H9 (cell line): ENCODE measurements at regions not wholly inside any gene's neighbourhood (a gene's known extent, or its start where the extent isn't known, plus 50 kb on each side); places are given as distances from the start of the nearest gene placed in this dataset.

Source experiments
- DNase-seq: peaks from one replicate; pipeline ENCODE4 v3.0.0-alpha.2; 2017
- H2AFZ ChIP-seq: one replicate; pipeline ENCODE4 v1.6.1; 2013; ENCODE audit warnings: mild to moderate bottlenecking, low read length, control low read depth, moderate library complexity
- H2AK5ac ChIP-seq: 2 replicates; pipeline ENCODE4 v1.6.1; 2013; ENCODE audit warnings: low read length, control low read depth, mixed read lengths; ENCODE audit not compliant: insufficient read length
- H2BK120ac ChIP-seq: one replicate; pipeline ENCODE4 v1.6.1; 2013; ENCODE audit warnings: low read depth, mild to moderate bottlenecking, low read length, control low read depth, inconsistent platforms; ENCODE audit not compliant: poor library complexity, severe bottlenecking
- H2BK12ac ChIP-seq: 2 replicates; pipeline ENCODE4 v1.6.1; 2013; ENCODE audit warnings: low read length, control low read depth, mixed read lengths, low read depth; ENCODE audit not compliant: insufficient read length
- H2BK15ac ChIP-seq: 2 replicates; pipeline ENCODE4 v1.6.1; 2013; ENCODE audit warnings: low read depth, low read length, control low read depth
- H2BK20ac ChIP-seq: one replicate; pipeline ENCODE4 v1.6.1; 2013; ENCODE audit warnings: low read depth, mild to moderate bottlenecking, low read length, control low read depth, inconsistent platforms; ENCODE audit not compliant: poor library complexity, severe bottlenecking
- H2BK5ac ChIP-seq: 2 replicates; pipeline ENCODE4 v1.6.1; 2013; ENCODE audit warnings: low read length, control low read depth, mixed read lengths; ENCODE audit not compliant: insufficient read length
- H3K14ac ChIP-seq: 2 replicates; pipeline ENCODE4 v1.6.1; 2013; ENCODE audit warnings: low read length, control low read depth; ENCODE audit not compliant: insufficient read depth
- H3K18ac ChIP-seq: 2 replicates; pipeline ENCODE4 v1.6.1; 2013; ENCODE audit warnings: low read depth, mild to moderate bottlenecking, mixed read lengths, low read length, control low read depth; ENCODE audit not compliant: insufficient read length
- H3K23ac ChIP-seq: 2 replicates; pipeline ENCODE4 v1.6.1; 2013; ENCODE audit warnings: low read length, control low read depth, mixed read lengths, low read depth; ENCODE audit not compliant: insufficient read length
- H3K23me2 ChIP-seq: 2 replicates; pipeline ENCODE4 v1.6.1; 2013; ENCODE audit warnings: low read depth, mild to moderate bottlenecking, mixed read lengths, low read length, control low read depth; ENCODE audit not compliant: insufficient read length, poor library complexity, severe bottlenecking
- H3K27ac ChIP-seq: 2 replicates; pipeline ENCODE4 v1.5.1; 2013; ENCODE audit warnings: low read length, control low read depth, mixed read lengths, low read depth; ENCODE audit not compliant: insufficient read length
- H3K27me3 ChIP-seq: 2 replicates; pipeline ENCODE4 v1.6.1; 2013; ENCODE audit warnings: low read length, control low read depth, inconsistent platforms; ENCODE audit not compliant: insufficient read depth
- H3K4ac ChIP-seq: 2 replicates; pipeline ENCODE4 v1.6.1; 2013; ENCODE audit warnings: low read depth, mild to moderate bottlenecking, control low read depth, inconsistent platforms, low read length, moderate library complexity
- H3K4me1 ChIP-seq: 2 replicates; pipeline ENCODE4 v1.6.1; 2013; ENCODE audit warnings: low read length, control low read depth, inconsistent platforms; ENCODE audit not compliant: insufficient read depth
- H3K4me2 ChIP-seq: 2 replicates; pipeline ENCODE4 v1.6.1; 2013; ENCODE audit warnings: low read length, control low read depth, mixed read lengths; ENCODE audit not compliant: insufficient read length, insufficient read depth
- H3K56ac ChIP-seq: 2 replicates; pipeline ENCODE4 v1.6.1; 2013; ENCODE audit warnings: low read depth, mild to moderate bottlenecking, mixed read lengths, low read length, control low read depth; ENCODE audit not compliant: insufficient read length
- H3K79me1 ChIP-seq: 2 replicates; pipeline ENCODE4 v1.6.1; 2013; ENCODE audit warnings: low read depth, mild to moderate bottlenecking, moderate library complexity, low read length, control low read depth, inconsistent platforms; ENCODE audit not compliant: insufficient read depth, poor library complexity, severe bottlenecking
- H3K79me2 ChIP-seq: 2 replicates; pipeline ENCODE4 v1.6.1; 2013; ENCODE audit warnings: low read length, control low read depth, inconsistent platforms; ENCODE audit not compliant: insufficient read depth
- H3K9ac ChIP-seq: 2 replicates; pipeline ENCODE4 v1.6.1; 2013; ENCODE audit warnings: low read length, control low read depth, mixed read lengths; ENCODE audit not compliant: insufficient read length; ENCODE audit errors: extremely low read depth
- H3K9me3 ChIP-seq: one replicate; pipeline ENCODE4 v1.6.1; 2013; ENCODE audit warnings: low read depth, low read length, inconsistent platforms; ENCODE audit not compliant: control insufficient read depth
- H3T11ph ChIP-seq: one replicate; pipeline ENCODE4 v1.6.1; 2013; ENCODE audit warnings: mild to moderate bottlenecking, low read length, control low read depth, inconsistent platforms
- H4K20me1 ChIP-seq: one replicate; pipeline ENCODE4 v1.6.1; 2013; ENCODE audit not compliant: control insufficient read depth, insufficient read length, insufficient read depth
- H4K5ac ChIP-seq: 2 replicates; pipeline ENCODE4 v1.6.1; 2013; ENCODE audit warnings: low read depth, mild to moderate bottlenecking, mixed read lengths, low read length, control low read depth; ENCODE audit not compliant: insufficient read length
- H4K8ac ChIP-seq: replicated peaks from 2 replicates; pipeline ENCODE4 v1.6.1; 2013; ENCODE audit warnings: low read length, control low read depth, mixed read lengths, low read depth; ENCODE audit not compliant: insufficient read length
- H4K91ac ChIP-seq: 2 replicates; pipeline ENCODE4 v1.6.1; 2013; ENCODE audit warnings: low read depth, mild to moderate bottlenecking, moderate library complexity, mixed read lengths, low read length, control low read depth; ENCODE audit not compliant: insufficient read length
- H3K27ac Mint-ChIP-seq, 3 experiments: 2 replicates in 2 of 3; 3 replicates in 1 of 3; pipeline ENCODE4 v1.8.0; 2020 to 2021; ENCODE audit warnings: mixed read lengths in 3 of 3, mild to moderate bottlenecking in 1 of 3, moderate library complexity in 1 of 3
- H3K27me3 Mint-ChIP-seq: 2 replicates; pipeline ENCODE4 v1.8.0; 2021; ENCODE audit warnings: low read depth, mild to moderate bottlenecking, moderate library complexity, mixed read lengths
- H3K36me3 Mint-ChIP-seq, 3 experiments: 2 replicates in 2 of 3; 3 replicates in 1 of 3; pipeline ENCODE4 v1.8.0; 2020 to 2021; ENCODE audit warnings: low read depth in 3 of 3, mixed read lengths in 3 of 3; ENCODE audit not compliant: insufficient read depth in 1 of 3
- H3K4me1 Mint-ChIP-seq, 2 experiments: 2 replicates each; pipeline ENCODE4 v1.8.0; 2020; ENCODE audit warnings: mixed read lengths in 2 of 2
- H3K4me3 Mint-ChIP-seq, 2 experiments: 2 replicates in 1 of 2; 3 replicates in 1 of 2; pipeline ENCODE4 v1.8.0; 2020 to 2021; ENCODE audit warnings: mild to moderate bottlenecking in 2 of 2, mixed read lengths in 2 of 2, moderate library complexity in 1 of 2
- H3K9me3 Mint-ChIP-seq, 2 experiments: 2 replicates in 1 of 2; 3 replicates in 1 of 2; pipeline ENCODE4 v1.8.0; 2020; ENCODE audit warnings: mild to moderate bottlenecking in 2 of 2, mixed read lengths in 2 of 2, moderate library complexity in 1 of 2
- WGBS: extraction: QIAGEN DNeasy Blood & Tissue Kit; methylation state at CpG from one replicate; pipeline ENCODE4 v1.1.7; 2013; ENCODE audit warnings: missing lambda C conversion rate, low lambda C conversion rate, mixed read lengths; ENCODE audit not compliant: insufficient read length; ENCODE audit errors: extremely low coverage; 5-methylcytosine and 5-hydroxymethylcytosine counted together
- TF ChIP-seq, protein P1 (sequence below): fragments of 200-600 bp; sonication (generic); conservative IDR thresholded peaks from 3 replicates; pipeline ENCODE4 v1.8.0; 2021; ENCODE audit warnings: antibody characterized with exemption, mild to moderate bottlenecking

DNA sequence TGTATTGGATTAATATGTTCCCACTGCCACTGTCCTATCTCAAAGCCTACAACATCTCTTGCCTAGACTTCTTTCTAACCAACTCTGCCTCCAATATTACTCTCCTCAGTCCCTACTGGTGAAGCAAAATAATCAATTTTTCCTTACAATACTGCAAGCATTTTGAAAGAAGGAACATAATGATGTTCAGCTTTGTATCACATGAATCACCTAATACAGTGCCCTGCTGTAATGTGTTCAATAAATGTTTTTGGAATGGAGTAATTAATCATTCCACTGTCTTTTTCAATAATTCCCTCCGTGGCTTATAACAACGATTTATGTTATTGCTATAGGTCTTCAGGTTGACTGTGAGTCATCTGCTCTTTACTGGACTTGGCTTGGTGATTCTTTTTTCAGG lies 356.4 kb downstream of the TDRD15 start:
- Histone ChIP-seq H3K27me3 (no peaks in the 10 kb centered on the region), H2BK20ac (no peak overlapping the region), H3K9ac (no peak overlapping the region), H3K79me2 (no peaks in the 10 kb centered on the region), H3K23me2 (no peaks in the 10 kb centered on the region), H4K91ac (no peak overlapping the region), H2BK120ac (no peak overlapping the region), H3K4ac (no peak overlapping the region), H3K56ac (no peak overlapping the region), H3K79me1 (no peaks in the 10 kb centered on the region), H2AK5ac (no peak overlapping the region), H4K20me1 (no peaks in the 10 kb centered on the region), H2AFZ (no peak overlapping the region), H3K14ac (no peak overlapping the region), H2BK12ac (no peak overlapping the region), H3K4me2 (no peak overlapping the region), H3K27ac (no peak overlapping the region), H3K9me3 (no peaks in the 10 kb centered on the region), H2BK15ac (no peak overlapping the region), H4K8ac (no peak overlapping the region), H2BK5ac (no peak overlapping the region), H3K18ac (no peak overlapping the region), H3T11ph (no peak overlapping the region), H3K23ac (no peak overlapping the region), H3K4me1 (no peaks in the 10 kb centered on the region), H4K5ac (no peak overlapping the region)
- H3K4me1 Mint-ChIP-seq: no peaks in the 10 kb centered on the region; a peak in 1 of 4 replicates
- TF ChIP-seq, protein P1, sequence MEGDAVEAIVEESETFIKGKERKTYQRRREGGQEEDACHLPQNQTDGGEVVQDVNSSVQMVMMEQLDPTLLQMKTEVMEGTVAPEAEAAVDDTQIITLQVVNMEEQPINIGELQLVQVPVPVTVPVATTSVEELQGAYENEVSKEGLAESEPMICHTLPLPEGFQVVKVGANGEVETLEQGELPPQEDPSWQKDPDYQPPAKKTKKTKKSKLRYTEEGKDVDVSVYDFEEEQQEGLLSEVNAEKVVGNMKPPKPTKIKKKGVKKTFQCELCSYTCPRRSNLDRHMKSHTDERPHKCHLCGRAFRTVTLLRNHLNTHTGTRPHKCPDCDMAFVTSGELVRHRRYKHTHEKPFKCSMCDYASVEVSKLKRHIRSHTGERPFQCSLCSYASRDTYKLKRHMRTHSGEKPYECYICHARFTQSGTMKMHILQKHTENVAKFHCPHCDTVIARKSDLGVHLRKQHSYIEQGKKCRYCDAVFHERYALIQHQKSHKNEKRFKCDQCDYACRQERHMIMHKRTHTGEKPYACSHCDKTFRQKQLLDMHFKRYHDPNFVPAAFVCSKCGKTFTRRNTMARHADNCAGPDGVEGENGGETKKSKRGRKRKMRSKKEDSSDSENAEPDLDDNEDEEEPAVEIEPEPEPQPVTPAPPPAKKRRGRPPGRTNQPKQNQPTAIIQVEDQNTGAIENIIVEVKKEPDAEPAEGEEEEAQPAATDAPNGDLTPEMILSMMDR: no peak
- no peaks in the 10 kb centered on the region for H3K27me3 Mint-ChIP-seq
- peaks cover 0 to 4% of the 10 kb centered on the region in 2 experiments; a peak in 2 of 5 replicates for H3K9me3 Mint-ChIP-seq
- DNase-seq: no peak
- H3K27ac Mint-ChIP-seq: no peak overlapping the region
- peaks cover 0 to 5% (median 0%) of the 10 kb centered on the region in 3 experiments; a peak in 2 of 7 replicates for H3K36me3 Mint-ChIP-seq
- no CpG with 5 or more reads among the region's 2 CpGs for WGBS
- no peak overlapping the region for H3K4me3 Mint-ChIP-seq
